ENCODE measurements at regions not wholly inside any gene's neighbourhood (a gene's known extent, or its start where the extent isn't known, plus 50 kb on each side); places are given as distances from the start of the nearest gene placed in this dataset.
"Not testable (repeated sequence)": the region's sequence is repeated elsewhere in the genome, so short reads cannot be mapped to it uniquely, and the experiment has no call there.

DNA sequence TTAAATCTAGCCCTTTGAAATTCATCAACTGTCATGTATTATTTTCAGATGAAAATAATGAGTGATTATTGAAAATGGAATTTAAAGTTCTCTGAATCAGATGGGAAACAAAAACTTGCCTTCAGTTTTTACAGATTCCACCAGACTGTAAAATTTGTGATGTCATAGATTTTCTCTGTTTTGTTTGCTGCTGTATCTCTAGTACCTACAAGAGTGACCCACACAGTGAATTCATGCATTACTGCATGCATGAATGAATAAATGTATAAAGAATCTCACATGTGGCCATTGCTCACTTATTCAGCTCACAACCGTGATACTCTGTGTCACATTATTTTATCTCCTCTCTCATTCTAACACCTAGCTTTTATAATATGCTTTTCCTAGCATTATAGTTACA lies 532.2 kb upstream of the AGA start:
- intact Hi-C loops (cut with DNase I): no loop called here
- DNase-seq: no peak
- no peak for ATAC-seq

DNA sequence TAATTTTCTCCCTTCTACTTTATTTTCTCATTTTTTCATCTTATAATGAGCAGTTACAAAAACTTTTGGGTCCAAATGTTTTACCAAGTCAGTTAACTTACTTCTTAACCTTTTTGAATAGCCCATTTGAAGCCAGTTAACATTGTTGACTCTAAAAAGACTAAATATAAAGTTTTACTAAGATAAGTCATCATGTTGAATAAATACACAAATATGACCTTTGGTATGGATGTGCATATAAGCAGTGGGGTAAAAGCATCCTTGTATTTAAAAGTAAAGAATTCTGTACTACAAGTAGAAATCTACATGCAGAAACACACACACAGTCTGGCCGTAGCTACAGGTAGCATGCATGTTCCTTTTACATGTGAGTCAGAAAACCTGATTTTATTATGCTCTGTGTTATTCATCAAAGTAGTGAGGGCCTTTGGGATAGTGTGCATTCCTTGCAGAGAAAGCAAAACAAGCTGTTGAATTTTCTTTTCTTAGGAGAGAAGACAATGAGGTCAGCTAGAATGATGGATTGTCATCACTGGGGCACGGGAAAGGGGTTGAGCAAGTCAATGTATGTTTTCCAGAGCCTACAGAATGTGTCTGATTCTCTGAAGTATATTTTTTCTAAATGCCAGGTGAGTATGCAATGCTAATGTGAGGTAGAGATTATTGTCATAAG lies 533.2 kb upstream of the AGA start:
- DNase-seq (no peak), ATAC-seq (no peak)
- intact Hi-C loops (cut with DNase I): no loop called here

DNA sequence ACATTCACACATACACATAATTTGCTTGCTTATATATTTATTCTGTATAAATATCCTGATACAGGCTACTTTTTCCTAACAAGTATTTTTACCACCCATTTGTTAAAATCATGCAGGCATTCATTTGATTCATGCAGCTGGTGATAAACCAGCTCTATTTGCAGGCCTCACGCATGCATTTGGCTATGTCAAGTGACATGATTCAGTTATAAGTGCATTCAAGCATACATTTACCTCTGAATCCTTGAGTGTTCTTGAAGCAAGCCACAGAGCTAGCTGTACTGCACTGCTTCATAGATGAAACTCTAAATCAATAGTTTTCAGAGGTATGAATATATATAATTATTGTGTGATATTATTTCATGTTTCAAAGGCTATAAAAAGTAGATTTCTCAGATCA lies 544.0 kb upstream of the AGA start:
- intact Hi-C loops (cut with DNase I): no loop called here
- no peak for ATAC-seq
- no peak for DNase-seq

DNA sequence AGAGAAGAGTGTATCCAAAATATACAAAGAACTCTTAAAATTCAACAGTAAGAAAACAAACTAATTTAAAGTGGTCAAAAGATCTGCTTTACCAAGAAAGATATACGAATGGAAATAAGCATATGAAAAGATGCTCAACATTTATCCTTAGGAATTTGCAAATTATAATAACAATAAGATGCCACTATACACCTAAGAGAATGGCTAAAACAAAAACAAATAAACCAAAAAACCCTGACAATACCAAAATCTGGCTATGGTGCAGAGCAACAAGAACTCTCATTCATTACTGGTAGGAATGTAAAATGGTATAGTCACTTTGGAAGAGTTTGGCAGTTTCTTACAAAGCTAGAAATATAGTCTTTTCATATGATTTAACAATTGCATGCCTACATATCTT lies 545.7 kb upstream of the AGA start:
- no peak for DNase-seq
- intact Hi-C loops (cut with DNase I): no loop called here
- no peak for ATAC-seq

DNA sequence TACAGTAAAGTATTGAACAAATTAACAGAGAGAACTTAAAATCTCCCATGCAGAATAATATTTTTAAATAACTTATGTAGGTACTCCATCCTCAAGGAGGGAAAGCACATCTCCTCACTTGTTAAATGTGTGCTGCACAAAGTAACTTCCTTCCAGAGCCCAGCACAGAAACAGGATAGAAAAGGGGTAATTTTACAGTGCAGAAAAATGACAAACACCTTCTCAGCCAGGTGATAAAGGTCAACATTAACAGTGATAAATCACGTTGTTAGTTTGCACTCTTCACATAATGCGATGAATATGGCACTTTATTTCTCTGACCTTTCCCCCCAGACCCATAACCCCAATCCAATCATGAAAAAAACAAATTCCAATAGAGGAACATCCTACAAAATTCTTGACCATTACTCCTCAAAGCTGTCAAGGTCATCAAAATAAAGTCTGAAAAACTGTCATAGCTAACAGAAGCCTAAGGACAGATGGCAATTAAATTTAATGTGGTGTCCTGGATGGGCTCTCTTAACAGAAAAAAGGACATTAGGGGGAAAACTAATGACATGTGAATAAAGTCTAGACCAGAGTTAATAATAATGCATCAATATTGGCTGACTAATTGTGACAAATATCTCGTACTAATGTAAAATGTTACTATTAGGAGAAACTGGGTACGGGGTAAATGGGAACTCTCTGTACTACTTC lies 547.4 kb upstream of the AGA start:
- DNase-seq (no peak), ATAC-seq (no peak)
- intact Hi-C loops (cut with DNase I): no loop called here

DNA sequence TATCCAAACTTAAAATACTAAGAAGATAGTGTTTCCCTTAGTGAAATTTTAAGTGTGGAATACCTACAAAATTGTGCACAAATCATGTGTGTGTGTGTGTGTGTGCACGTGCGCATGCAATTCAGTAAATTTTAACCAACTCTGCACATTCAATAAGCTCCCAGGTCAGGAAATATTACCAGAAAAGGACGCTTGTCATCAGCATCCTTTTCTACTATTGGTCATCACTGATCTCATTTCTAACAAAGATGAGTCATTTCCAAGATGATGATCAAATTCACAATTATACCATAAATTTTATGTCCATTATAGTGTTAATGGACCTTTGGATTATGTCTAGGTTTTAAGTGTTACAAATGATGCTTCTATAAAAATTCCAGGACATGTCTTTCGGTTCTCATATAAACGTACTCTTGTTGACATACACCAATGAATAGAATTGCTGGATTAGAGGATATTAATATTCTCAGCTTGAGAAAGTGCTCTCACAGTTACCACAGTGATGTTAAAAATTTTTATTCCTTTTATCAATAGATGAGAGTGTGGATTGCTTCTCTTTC lies 560.9 kb upstream of the AGA start:
- DNase-seq (no peak), ATAC-seq (no peak)
- intact Hi-C loops (cut with DNase I): no loop called here

DNA sequence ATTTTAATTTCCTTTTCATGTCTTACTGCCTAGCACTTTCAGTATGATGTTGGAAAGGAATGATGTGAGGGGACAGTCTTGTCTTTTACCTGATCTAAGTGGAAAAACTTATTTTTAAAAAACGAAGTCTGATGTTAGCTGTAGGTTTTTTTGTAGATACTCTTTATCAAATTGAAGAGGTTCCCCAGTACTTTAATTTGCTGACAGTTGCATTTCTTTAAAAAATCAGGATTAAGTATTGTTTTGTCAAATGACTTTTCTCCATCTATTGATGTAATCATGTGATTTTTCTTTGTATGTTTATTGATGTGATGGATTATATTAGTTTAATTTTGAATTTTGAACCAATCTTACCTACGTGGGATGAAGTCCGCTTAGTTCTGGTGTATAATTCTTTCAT lies 568.4 kb upstream of the AGA start:
- no peak for DNase-seq
- ATAC-seq: no peak
- intact Hi-C loops (cut with DNase I): no loop called here

DNA sequence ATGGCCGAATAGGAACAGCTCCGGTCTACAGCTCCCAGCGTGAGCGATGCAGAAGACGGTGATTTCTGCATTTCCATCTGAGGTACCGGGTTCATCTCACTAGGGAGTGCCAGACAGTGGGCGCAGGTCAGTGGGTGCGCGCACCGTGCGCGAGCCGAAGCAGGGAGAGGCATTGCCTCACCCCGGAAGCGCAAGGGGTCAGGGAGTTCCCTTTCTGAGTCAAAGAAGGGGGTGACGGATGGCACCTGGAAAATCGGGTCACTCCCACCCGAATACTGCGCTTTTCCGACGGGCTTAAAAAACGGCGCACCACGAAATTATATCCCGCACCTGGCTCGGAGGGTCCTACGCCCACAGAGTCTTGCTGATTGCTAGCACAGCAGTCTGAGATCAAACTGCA lies 572.8 kb upstream of the AGA start:
- DNase-seq; intact Hi-C loops (cut with DNase I); ATAC-seq: not testable (repeated sequence)

DNA sequence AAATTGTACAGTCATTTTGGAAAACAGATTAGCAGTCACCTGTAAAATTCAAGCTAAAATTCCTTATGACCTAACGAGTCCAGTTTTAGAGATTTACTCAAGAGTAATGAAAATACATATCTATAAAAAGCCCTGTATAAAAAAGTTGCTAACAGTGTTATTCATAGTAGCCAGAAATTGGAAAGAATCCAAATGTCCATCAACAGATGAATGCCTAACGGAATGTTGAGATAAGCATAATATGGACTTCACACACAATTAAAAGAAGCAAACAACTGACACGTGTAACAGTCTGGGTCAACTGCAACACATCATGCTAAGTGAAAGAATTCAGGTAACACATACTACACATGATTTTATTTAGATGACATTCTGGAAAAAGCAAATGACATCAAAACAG lies 584.8 kb upstream of the AGA start:
- ATAC-seq (peak; percentile 70 to 77), DNase-seq (no peak)
- intact Hi-C loops (cut with DNase I): no loop called here

DNA sequence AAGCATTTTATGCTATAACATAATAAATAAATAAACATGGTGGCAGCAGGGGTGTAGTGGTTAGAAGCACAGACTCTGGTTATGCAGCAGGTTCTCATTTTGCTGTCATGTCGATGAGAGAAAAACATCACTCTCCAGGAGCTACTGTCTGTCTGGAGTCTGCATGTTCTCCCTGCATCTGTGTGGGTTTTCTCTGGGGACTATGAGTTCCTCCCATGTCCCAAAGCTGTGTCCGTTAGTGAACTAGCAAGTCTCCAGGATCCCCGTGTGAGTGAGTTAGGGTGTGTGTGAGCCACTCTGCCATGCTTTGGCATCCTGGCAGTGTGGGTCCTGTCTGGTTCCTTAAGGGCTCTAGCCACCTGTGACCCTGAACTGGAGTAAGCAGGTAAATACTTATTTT lies 585.6 kb upstream of the AGA start:
- ATAC-seq (peak; percentile 21 to 36), DNase-seq (no peak)
- intact Hi-C loops (cut with DNase I): no loop called here

DNA sequence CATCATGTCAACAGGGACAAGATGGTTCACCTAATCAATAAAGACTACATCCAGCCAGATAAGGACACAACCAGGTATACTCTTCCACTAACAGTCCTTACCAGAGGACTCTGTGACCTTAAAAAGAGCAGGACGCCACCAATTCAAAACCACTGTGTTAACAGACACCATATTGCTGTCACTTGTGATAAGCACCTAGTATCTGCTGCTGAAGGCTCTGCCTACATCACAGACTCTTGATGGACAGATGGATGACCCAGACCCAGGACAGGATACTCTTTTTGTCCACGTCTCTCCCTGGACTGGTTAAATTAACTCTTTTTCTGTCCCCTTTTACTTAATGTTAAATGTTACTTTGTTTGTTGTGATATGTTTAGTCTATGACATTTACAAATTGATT lies 586.2 kb upstream of the AGA start:
- peak; percentile 42 to 76 for ATAC-seq

DNA sequence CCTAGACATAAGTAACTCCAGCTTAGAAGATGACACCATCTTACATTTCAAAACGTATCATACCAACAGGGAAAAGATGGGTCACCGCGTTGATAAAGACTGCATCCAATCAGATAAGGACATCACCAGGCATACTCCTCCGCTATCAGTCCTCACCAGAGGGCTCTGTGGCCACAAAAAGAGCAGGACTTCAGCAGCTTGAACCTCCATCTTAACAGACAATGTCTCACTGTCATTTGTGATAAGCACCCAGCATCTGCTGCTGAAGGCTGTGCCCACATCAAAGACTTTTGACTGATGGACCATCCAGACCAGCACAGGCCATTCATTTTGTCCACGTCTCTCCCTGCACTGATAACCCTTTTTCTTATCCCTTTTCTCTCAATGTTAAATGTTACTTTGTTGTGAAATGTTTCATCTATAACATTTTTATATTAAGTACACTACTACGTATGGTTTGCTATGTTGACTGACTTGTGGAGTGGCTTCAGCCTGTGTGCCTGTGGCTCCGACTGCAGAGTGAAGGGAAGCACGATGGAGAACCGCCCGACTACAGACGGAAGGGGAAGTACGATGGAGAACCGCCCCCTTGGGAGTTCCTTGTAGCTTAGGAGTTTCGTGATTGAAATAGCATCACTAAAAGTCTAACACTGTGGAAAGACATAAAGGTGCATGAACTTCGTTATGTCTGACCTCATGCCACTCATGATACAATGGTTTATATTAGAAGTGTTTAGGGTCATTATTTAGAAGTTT lies 595.4 kb upstream of the AGA start:
- intact Hi-C loops (cut with DNase I): no loop called here
- DNase-seq (no peak), ATAC-seq (no peak)

More for the DNA sequence above, 586.2 kb upstream of the AGA start:
- no peak for DNase-seq
- intact Hi-C loops (cut with DNase I): no loop called here

DNA sequence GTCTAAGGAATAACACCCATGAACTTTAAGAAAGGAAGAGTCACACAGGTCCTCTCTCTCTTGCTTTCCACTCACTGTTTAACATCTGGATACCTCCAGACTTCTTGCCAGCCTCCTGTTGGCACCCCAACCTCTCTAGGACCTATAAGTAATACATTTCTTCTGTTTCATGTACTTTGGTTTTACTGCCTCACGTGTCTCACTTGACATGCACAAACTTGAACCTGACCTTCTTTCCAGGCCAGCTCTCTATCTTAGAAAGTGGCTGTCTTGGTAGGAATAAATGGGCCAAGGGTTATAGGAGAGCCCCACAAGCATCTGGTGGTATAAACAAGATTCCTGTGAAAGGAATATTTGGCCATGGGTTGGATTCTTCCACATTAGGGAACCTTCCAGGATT lies 614.8 kb upstream of the AGA start:
- ATAC-seq (no peak), DNase-seq (no peak)
- intact Hi-C loops (cut with DNase I): no loop called here

DNA sequence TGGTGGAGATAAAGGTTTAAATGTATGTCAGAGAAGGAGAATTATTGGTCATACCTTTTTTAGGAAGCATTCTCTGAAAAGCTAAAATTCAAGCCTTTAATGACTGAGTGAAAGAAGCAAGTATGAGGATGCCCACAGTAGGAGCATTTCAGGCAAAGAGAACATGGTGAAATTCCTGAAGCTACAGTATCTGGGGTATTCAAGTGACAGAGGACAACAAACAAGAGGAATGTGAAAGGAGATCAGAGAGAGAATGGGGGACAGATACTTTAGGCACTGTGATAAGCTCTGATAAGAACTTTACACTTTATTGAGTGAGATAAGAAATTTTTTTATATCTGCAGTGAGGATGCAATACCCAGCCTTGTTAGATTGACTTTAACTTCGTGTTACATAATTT lies 621.3 kb upstream of the AGA start:
- no peak for ATAC-seq
- DNase-seq: no peak
- intact Hi-C loops (cut with DNase I): no loop called here

DNA sequence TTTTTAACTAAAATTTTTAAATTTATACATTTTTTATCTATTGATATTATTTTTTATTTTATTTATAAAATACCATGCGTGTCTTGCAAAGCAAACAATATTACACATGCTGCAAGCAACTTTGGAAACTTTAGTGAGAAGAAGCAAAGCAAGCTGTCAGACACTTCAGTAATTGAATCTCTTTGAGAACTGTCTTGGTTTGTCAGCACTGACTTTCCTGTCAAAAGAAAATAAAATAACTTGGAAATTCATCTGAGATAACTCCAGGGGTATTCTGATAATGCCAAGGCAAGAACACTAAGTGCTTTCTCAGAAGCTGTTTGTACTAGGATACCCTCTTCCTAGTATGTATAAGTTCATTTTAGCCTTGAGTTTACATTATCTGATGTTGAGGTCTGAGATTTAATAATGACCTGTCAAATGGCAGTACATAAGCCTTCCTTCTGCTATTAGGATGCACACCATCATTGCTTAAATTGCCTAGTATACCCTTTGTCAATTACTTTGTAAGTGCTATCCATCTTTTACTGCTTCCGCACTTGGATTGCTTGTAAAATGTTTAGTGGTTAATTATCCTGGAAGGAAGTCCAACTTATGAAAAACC lies 624.2 kb upstream of the AGA start:
- no peak for ATAC-seq
- DNase-seq: no peak
- intact Hi-C loops (cut with DNase I): no loop called here

DNA sequence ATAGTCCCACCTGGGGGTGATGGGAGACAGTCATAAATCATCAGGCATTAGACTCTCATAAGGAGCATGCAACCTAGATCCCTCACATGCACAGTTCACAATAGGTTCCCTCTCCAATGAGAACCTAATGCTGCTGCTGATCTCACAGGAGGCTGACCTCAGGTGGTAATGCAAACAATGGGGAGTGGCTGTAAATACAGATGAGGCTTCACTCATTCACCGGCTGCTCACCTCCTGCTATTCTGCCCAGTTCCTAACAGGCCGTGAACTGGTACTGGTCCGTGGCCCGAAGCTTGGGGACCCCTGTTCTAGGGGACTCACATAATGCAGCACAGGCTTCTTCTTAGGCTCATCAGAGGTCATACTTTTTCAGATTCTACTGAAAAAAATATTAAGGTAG lies 625.9 kb upstream of the AGA start:
- no peak for ATAC-seq
- no peak for DNase-seq

DNA sequence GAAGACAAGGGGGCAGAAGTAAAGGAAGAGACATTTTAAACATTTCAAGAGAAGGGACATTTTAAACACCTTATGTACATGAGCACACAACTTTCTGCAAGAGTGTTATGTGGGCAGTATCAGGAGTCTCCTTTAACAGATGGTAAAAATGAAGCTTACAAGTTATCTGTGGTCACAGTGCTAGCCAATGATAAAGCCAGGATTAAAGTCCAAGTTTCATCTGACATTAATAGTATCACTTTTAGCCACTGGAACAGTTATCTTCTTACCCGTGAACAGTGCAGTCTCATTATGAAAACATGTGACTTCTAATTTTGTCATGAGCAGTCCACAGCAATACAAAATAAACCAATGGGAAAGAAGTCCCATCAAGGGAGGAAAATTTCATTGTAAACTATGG lies 627.9 kb upstream of the AGA start:
- intact Hi-C loops (cut with DNase I): no loop called here
- no peak for ATAC-seq
- DNase-seq: no peak

More for the DNA sequence above, 625.9 kb upstream of the AGA start:
- intact Hi-C loops (cut with DNase I): no loop called here

DNA sequence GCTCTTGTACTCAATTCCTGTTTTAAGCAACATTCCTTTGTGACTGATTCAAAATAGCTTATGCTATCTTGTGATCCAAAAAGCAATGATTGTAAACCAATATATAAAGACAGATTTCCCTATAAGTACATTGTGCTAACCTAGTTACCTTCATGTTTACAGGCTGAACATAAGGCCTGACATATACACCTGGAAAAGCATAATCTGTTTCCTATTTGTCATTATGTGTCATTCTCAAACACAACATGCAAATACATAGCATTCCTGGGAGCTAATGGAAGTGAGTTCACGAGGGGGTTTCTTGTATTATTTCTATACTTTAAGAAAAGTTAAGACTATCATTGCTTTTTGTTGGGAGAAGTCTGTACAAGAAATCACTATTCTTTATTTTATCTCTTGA lies 638.1 kb upstream of the AGA start:
- intact Hi-C loops (cut with DNase I): no loop called here
- DNase-seq (no peak), ATAC-seq (no peak)

DNA sequence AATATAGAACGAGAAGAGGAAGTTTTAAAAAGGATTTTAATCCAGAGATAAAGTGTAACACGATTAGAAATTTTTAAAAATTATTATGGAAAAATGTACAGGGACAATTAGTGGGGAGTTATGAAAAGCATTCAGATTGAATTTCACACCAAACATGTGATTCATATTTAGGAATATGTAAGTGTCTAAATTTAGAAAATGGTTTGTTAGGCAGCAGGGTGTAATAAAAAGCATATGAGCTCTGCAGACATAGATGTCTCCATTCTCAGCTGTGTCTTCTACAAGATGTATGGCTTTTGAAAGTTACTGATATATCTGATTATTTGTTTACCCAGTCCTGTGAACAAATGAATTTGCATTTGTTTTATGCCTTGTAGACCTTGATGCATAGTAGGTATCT lies 638.9 kb upstream of the AGA start:
- DNase-seq (no peak), ATAC-seq (no peak)

DNA sequence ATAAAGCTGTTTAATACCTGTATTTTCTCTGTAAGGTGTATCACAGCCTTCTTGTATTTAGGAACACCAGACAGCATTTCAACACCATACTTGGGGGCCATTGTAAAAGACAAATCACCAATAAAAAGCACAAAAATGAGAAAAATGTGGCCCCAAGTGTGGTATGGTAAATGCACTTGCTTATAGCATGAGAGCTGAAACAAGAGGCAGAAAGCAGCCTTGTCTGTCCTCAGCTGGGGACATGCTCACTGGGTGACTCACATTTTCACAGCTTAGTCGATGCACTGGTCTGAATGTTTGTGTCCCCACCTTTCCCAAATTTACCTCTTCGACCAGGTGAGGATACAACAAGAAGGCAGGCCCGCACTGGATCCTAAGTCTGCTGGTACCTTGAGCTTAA lies 639.7 kb upstream of the AGA start:
- intact Hi-C loops (cut with DNase I): no loop called here
- ATAC-seq (no peak), DNase-seq (no peak)

More for the DNA sequence above, 638.9 kb upstream of the AGA start:
- intact Hi-C loops (cut with DNase I): no loop called here
